GM19455 (cell line): ENCODE measurements at regions not wholly inside any gene's neighbourhood (a gene's known extent, or its start where the extent isn't known, plus 50 kb on each side); places are given as distances from the start of the nearest gene placed in this dataset.

ENCODE experiments used
- ATAC-seq: cut with Tn5 transposase; IDR thresholded peaks from one replicate; pipeline ENCODE4 v1.9.1; 2021; ENCODE audit not compliant: unreplicated experiment

- ATAC-seq: no peak
These were observed 85.6 kb downstream of the SOX9 start for GRCh38 chr17:72206376-72206775.

DNA sequence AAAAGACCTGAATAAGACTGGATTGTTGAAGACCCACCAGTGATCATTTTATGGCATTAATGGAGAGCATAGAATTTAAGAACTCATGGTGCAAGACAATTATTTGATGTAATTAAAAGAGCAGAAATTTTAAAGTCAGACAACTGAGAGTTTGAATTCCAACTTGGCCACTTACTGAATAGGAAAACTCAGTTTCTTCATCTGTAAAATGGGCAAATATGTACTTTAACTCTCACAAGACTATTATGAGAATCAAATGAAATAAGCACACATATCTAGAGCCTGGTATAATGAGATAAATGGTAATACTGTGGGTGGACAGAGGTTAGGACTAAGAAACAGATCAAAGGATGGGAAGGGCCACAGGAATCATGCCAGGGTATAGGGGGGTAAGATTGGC is 88.0 kb downstream of the SOX9 start:
- ATAC-seq: no peak

DNA sequence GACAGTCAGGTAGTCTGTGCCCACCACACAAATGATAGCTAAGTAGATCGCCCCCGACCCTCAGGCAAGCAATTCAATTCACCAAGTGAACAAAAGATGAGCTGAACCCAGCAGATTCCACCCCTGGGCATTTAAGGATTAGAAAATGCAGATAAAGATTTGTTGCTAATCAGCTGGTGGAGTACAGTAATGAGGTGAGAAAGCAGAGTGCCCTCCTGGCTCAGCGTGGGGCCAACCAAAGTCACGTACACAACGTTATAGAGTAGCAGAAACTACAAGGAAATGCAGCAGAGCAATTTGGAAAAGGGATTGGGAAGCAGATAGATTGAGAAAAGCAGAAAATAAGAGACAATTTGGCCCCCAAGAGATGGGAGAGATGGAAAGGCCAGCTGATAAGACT is 91.2 kb downstream of the SOX9 start:
- no peak for ATAC-seq

GRCh38 chr17:72215490-72215889 is 94.7 kb downstream of the SOX9 start:
- no peak for ATAC-seq

DNA sequence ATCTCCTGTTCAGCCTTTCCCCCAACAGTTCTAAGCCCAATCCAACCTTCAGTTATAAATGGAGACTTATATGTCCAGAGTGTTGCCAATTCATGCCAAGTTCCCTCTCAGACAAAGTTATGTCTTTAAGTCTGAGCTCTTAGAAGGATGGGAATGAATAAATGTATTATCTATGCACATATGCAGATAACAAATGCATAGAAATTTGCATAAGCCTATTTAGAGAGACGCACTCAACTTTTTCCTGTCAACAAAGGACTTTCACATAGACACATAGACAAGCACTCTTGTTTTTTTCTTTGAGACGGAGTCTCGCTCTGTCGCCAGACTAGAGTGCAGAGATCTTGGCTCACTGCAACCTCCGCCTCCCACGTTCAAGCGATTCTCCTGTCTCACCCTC is 95.1 kb downstream of the SOX9 start:
- ATAC-seq: no peak

GRCh38 chr17:72219137-72219823 is 98.5 kb downstream of the SOX9 start:
- ATAC-seq: no peak

GRCh38 chr17:72219824-72220493 is 99.1 kb downstream of the SOX9 start:
- no peak for ATAC-seq

GRCh38 chr17:72222661-72223380 is 102.0 kb downstream of the SOX9 start:
- ATAC-seq: no peak

DNA sequence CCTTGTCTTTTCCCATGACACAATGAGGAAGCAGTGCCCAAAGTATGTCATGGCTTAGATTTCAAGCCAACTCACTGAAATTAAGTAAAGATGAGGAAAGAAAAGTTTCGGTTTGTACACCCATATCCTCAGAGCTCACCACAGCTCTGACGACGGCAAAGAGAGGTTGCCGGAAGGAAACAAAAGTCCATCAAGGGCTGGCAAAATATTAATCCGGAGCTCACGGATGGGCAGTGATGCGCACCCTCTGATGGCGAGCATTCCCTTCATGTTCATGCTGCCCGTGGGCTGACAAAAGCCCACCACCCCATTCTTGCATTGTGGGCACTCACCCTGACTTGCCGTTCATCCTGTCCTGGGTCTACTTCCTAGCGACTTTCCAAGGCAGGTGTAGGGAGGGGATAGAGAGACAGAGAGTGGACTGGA is 103.1 kb downstream of the SOX9 start:
- ATAC-seq: no peak

DNA sequence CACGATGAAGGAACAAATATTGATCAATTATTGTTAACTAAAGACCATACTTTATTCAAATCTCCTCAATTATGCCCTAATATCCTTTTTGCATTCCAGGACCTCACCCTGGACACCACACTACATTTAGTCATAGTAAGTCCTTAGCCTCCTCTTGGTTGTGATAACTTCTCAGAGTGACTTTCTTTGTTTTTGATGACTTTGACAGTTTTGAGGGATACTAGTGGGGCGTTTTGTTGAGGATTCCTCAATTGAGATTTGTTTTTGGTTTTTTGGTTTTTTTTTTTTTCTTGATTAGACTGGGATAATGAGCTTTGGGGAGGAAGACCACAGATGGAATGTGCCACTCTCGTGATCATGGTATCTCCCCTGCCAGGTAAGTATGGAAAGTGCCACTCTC is 105.5 kb downstream of the SOX9 start:
- no peak for ATAC-seq

DNA sequence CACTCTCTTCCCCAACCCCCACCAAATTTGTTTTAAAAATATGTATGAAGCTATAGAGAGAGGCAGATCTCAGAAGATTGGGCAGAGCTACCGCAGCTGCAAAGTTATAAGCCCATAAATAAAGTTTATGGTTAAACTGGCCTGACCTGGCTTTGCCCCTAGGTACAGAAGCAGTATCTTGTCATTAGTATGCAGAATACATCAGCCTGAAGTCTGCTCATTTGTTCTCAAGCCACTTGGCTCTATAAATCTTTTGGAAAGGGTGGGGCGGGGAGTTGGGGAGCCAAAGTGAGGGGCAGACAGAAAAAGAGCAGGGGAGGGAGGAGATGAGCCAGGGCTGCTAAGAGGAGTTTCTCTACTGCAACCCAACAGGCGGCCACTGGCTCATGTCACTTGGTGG is 113.2 kb downstream of the SOX9 start:
- ATAC-seq: no peak

DNA sequence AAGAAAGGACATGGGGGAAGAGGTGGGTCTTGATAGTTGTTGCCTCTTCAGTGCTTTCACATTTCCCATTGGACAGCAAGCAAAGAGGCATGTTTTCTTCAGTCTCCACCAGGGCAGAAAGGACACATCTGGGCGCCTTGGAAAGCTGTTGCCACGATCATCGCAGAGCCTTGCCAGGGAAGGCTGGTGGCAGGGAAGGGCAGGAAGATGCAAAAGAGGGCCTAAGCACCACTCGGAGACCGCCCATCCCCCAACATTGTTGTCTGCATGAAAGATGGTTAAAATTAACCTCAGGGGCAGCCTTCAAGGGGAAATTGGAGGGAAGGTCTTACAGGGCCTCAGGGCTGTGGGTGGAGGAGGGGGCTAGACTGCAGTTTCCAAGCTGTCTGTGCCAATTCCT is 114.2 kb downstream of the SOX9 start:
- ATAC-seq: no peak

DNA sequence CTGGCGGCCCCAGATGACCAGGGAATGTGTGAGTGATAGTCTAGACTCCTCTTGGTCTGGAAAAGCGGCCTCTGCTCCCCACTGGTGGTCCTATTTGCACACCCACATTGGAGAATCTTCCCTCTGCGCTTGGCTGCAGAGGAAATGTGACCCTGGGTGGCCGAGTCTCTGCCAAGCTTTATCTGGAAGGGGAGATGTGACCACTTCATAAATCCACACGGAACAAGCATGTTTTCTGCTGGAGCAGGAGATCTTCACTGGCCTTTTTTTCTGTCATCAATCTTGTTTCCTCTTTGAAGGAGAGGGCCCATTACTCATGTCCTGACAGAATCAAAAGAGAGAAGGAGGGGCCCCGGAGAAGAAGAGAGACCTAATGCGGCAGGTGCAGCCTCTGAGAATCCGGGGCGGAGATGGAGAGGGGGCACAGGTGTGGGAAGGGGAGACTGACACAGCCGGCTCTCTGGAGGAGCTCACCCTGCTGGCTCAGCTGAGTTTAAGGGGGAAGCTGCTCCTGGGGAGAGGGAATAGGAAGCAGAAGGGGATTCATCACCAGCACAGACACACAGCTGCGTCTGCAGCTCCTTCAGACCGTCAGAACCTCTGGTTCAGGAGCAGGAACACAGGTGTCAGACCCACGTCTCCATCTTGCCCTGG is 116.3 kb downstream of the SOX9 start:
- ATAC-seq: no peak

DNA sequence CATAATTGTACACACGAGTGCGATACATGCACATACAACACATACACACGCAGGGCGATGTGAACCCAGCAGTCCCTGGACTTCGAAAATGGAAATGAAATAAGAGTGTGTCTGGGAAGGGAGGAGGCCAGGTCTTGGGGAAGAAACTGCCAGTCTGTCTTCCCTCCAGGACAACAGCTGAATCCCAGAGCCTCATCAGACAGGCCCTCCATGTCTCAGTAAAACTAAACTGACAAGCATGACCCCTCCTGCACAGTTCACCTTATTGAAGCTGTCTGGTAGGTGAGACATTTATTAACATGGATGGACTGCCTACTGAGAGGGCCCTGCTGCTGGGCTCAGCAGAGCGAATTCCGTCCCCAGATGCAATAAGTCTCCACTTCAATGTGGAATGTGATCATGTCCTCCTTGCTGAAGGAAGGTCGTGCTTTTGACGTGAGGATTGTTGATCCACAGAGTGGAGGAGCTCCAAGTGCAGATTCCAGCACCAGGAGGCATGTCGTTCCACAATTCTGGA is 117.4 kb downstream of the SOX9 start:
- ATAC-seq: no peak

GRCh38 chr17:72239548-72239947 is 118.7 kb downstream of the SOX9 start:
- ATAC-seq: no peak

GRCh38 chr17:72240333-72240732 is 119.5 kb downstream of the SOX9 start:
- ATAC-seq: no peak

- no peak for ATAC-seq
These were observed 123.7 kb downstream of the SOX9 start for GRCh38 chr17:72244494-72244893.

- ATAC-seq: no peak
These were observed 124.1 kb downstream of the SOX9 start for GRCh38 chr17:72244956-72245355.

GRCh38 chr17:72249441-72249840 is 128.6 kb downstream of the SOX9 start:
- no peak for ATAC-seq

DNA sequence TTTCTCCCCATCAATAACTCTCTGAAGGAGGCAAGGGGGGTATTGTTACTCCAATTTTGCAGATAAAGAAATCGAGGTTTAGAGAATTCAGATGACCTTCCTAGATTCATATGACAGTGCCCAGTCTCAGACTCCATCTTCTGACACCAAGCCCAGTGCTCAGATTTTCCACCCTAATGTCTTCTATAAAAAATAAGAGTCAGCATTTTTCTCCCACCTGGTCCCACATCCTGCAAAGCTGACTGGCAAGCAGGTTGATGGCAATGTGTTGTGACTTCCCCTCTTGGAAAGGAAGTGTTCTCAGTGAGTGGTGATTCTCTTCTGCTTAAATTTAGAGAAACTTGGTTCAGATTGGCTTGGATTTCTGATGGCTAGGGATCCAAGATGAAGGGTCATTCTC is 129.4 kb downstream of the SOX9 start:
- no peak for ATAC-seq

DNA sequence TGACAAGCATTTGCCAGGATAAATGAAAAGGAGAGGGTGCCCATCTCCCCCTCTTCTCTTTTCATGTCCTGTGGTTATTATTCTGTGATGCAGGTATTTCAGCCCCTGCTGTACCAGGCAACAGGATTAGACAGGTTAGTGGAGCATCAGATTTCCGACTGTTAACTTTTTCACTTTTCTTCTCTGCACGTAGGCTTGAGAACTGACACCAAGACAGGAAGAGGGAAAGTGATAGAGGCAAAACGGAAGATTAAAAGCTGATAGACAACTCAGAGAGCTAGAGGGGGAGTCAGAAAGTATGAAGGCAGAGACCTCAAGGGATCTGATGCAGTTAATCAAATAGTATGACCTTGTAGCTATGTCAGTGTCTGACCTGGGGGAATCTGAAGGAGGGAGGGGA is 132.8 kb downstream of the SOX9 start:
- no peak for ATAC-seq
